ENCODE measurements at regions not wholly inside any gene's neighbourhood (a gene's known extent, or its start where the extent isn't known, plus 50 kb on each side); places are given as distances from the start of the nearest gene placed in this dataset.

- Mint-ChIP-seq H3K27ac (no peak overlapping the region), H3K4me1 (peaks cover 5% of the 10 kb centered on the region; the same call in 2 of the 3 replicates), H3K36me3 (ENCODE audit: low read depth) (no peaks in the 10 kb centered on the region; the same call in 2 of the 3 replicates), H3K27me3 (ENCODE audit: insufficient read depth, low read depth, poor library complexity) (no peaks in the 10 kb centered on the region), H3K4me3 (no peak overlapping the region), H3K9me3 (peaks cover 8% of the 10 kb centered on the region; the same call in 2 of the 3 replicates)
- no peaks in the 10 kb centered on the region for H3F3A ChIP-seq (replicated peaks; ENCODE audit: low read depth)
- H3K4me3 ChIP-seq, result no peak overlapping the region
- H3K36me3 ChIP-seq (ENCODE audit: insufficient read depth), result no peaks in the 10 kb centered on the region
- H3K27me3 ChIP-seq (ENCODE audit: insufficient read depth), result no peaks in the 10 kb centered on the region
- H4K20me1 ChIP-seq (replicated peaks; ENCODE audit: insufficient read depth), result no peaks in the 10 kb centered on the region
- H3K27ac ChIP-seq (ENCODE audit: low read depth), result no peak overlapping the region
- H3K9me2 ChIP-seq (ENCODE audit: insufficient read depth), result no peaks in the 10 kb centered on the region
- no peak for ATAC-seq
- H2AFZ ChIP-seq, result no peak overlapping the region
- DNase-seq (ENCODE audit: low spot score), result no peak
- TF ChIP-seq JUNB (IDR thresholded peaks at IDR 0.05; ENCODE audit: unreplicated experiment), result no peak
- no peak for TF ChIP-seq POLR2AphosphoS5 (IDR thresholded peaks at IDR 0.05; ENCODE audit: low read depth)
- TF ChIP-seq STAT1 (IDR thresholded peaks at IDR 0.05; ENCODE audit: unreplicated experiment), result no peak
- no peak for TF ChIP-seq ZNF331 (CRISPR knock-in tag; IDR thresholded peaks at IDR 0.05; ENCODE audit: low read depth)
- no peaks in the 10 kb centered on the region for H3K4me1 ChIP-seq (ENCODE audit: insufficient read depth)
- no peak overlapping the region for H3K4me2 ChIP-seq
- H3K79me2 ChIP-seq (replicated peaks; ENCODE audit: insufficient read depth), result no peaks in the 10 kb centered on the region
Observed at GRCh38 chr18:69172046-69172445, 228.6 kb upstream of the DOK6 start.

- Histone ChIP-seq H3K4me3 (no peak overlapping the region), H3K9me2 (ENCODE audit: insufficient read depth) (no peaks in the 10 kb centered on the region), H4K20me1 (replicated peaks; ENCODE audit: insufficient read depth) (no peaks in the 10 kb centered on the region), H2AFZ (peak overlapping the region; percentile 21; the same call in 1 of the 2 replicates), H3K27me3 (ENCODE audit: insufficient read depth) (no peaks in the 10 kb centered on the region), H3K36me3 (ENCODE audit: insufficient read depth) (no peaks in the 10 kb centered on the region), H3F3A (replicated peaks; ENCODE audit: low read depth) (no peaks in the 10 kb centered on the region), H3K4me1 (ENCODE audit: insufficient read depth) (no peaks in the 10 kb centered on the region), H3K27ac (ENCODE audit: low read depth) (no peak overlapping the region), H3K4me2 (no peak overlapping the region), H3K79me2 (replicated peaks; ENCODE audit: insufficient read depth) (no peaks in the 10 kb centered on the region)
- Mint-ChIP-seq H3K36me3 (ENCODE audit: low read depth) (no peaks in the 10 kb centered on the region; the same call in 2 of the 3 replicates), H3K9me3 (peaks cover 8% of the 10 kb centered on the region; the same call in 2 of the 3 replicates), H3K4me3 (no peak overlapping the region), H3K27ac (peak overlapping the region; percentile 63; the same call in 1 of the 2 replicates), H3K4me1 (peaks cover 8% of the 10 kb centered on the region; the same call in 2 of the 3 replicates), H3K27me3 (ENCODE audit: insufficient read depth, low read depth, poor library complexity) (peaks cover 2% of the 10 kb centered on the region)
- DNase-seq (ENCODE audit: low spot score) (no peak), ATAC-seq (no peak)
- TF ChIP-seq REST (IDR thresholded peaks at IDR 0.05; ENCODE audit: unreplicated experiment) (no peak), ZNF331 (CRISPR knock-in tag; IDR thresholded peaks at IDR 0.05; ENCODE audit: low read depth) (no peak), JUNB (IDR thresholded peaks at IDR 0.05; ENCODE audit: unreplicated experiment) (no peak), ETS1 (IDR thresholded peaks at IDR 0.05) (no peak), NANOG (IDR thresholded peaks at IDR 0.05; ENCODE audit: borderline replicate concordance) (no peak), EZH2phosphoT487 (IDR thresholded peaks at IDR 0.05; ENCODE audit: unreplicated experiment) (no peak), CREB1 (CRISPR knock-in tag; IDR thresholded peaks at IDR 0.05; ENCODE audit: low read depth) (no peak), ZNF114 (CRISPR knock-in tag; IDR thresholded peaks at IDR 0.05) (no peak), CTCF (conservative IDR thresholded peaks at IDR 0.05; ENCODE audit: low read depth in 2 of 2) (no peak)
Observed at GRCh38 chr18:69175681-69176080, 225.0 kb upstream of the DOK6 start.
